ENCODE measurements at regions not wholly inside any gene's neighbourhood (a gene's known extent, or its start where the extent isn't known, plus 50 kb on each side); places are given as distances from the start of the nearest gene placed in this dataset.

DNA sequence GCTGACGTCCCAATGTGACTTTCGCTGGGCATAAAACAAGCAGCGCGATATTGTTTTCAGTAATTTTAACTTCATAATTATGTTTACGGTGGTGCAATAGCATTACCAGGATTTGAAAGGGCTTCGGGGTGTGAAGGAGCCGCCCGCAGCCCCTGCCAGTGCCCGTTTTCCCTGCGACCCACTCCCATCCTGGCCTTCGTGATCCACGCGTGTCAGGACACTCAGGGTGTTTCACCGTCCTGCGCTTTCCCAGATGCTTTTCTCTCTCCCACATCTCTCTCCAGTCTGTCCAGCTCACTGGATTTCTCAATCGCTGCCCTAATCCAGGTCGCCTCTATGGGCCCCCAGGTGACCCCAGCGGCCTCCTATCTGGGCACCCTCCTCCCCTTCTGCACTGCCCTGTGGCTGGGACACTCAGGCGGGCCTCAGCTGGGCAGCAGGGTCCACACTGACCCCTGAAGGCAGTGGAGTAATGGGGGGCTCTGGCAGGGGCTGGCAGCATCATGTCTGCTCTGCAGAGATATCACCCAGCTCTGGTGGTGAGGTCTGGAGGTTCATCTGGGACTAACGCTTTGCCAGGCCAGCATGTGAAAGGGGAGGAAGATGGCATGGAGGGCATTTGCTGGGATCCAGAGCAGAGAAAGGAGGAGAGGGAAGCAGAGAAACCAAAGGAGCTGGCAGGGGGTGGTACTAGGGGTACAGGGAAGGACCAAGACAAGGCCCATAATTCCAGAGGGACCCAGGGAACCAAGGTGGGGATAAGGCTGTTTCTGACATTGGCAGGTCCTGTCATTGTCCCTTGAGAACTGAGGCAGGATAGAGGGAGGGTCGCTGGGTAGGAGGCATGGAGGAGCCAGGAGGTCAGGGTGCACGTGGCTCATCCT lies 622.8 kb downstream of the BRD1 start:
- TF ChIP-seq, protein P1, sequence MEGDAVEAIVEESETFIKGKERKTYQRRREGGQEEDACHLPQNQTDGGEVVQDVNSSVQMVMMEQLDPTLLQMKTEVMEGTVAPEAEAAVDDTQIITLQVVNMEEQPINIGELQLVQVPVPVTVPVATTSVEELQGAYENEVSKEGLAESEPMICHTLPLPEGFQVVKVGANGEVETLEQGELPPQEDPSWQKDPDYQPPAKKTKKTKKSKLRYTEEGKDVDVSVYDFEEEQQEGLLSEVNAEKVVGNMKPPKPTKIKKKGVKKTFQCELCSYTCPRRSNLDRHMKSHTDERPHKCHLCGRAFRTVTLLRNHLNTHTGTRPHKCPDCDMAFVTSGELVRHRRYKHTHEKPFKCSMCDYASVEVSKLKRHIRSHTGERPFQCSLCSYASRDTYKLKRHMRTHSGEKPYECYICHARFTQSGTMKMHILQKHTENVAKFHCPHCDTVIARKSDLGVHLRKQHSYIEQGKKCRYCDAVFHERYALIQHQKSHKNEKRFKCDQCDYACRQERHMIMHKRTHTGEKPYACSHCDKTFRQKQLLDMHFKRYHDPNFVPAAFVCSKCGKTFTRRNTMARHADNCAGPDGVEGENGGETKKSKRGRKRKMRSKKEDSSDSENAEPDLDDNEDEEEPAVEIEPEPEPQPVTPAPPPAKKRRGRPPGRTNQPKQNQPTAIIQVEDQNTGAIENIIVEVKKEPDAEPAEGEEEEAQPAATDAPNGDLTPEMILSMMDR (IDR thresholded peaks at IDR 0.05; ENCODE audit: control insufficient read depth, extremely low read depth, insufficient read depth) = no peak
- no peak overlapping the region for H3K4me3 ChIP-seq (ENCODE audit: low read depth, low read length)
- DNase-seq (ENCODE audit: low read depth) = no peak

DNA sequence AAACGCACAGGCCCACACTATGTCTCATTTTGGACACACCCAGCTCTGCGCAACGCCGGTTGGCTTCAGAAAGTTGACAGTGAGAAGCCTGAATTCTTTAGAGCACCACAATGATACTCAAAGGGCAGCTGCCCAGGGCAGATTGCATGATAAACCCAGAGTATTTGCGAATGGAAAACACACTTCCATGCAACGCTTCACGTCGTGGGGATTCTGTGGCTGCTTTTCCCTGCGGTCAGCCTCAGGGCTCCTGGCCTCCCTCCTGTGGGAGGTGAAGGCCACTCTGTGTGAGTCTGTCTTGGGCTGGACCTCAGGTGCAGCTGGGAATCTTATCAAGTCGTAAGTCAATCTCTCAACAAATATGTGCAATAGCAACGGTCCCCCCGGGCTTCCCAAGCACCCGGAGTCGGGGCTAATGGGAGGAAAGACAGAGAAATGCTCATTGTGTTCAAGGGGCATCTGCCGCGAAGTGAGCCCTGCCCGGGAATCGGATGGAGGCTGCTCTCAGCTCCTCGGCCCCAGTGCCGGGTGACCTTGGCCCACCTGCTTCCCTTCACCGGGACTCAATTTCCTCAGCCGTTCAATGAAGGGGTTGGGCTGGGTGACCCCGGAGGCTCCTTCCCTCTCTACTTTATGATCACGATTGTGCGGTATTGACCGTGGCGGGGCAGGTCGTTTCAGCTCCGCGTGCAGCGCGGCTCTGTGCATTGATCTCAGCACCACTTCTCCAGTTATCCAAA lies 623.6 kb downstream of the BRD1 start:
- TF ChIP-seq, protein P1 (IDR thresholded peaks at IDR 0.05; ENCODE audit: control insufficient read depth, extremely low read depth, insufficient read depth) = no peak
- no peak for DNase-seq (ENCODE audit: low read depth)
- no peak overlapping the region for H3K4me3 ChIP-seq (ENCODE audit: low read depth, low read length)

DNA sequence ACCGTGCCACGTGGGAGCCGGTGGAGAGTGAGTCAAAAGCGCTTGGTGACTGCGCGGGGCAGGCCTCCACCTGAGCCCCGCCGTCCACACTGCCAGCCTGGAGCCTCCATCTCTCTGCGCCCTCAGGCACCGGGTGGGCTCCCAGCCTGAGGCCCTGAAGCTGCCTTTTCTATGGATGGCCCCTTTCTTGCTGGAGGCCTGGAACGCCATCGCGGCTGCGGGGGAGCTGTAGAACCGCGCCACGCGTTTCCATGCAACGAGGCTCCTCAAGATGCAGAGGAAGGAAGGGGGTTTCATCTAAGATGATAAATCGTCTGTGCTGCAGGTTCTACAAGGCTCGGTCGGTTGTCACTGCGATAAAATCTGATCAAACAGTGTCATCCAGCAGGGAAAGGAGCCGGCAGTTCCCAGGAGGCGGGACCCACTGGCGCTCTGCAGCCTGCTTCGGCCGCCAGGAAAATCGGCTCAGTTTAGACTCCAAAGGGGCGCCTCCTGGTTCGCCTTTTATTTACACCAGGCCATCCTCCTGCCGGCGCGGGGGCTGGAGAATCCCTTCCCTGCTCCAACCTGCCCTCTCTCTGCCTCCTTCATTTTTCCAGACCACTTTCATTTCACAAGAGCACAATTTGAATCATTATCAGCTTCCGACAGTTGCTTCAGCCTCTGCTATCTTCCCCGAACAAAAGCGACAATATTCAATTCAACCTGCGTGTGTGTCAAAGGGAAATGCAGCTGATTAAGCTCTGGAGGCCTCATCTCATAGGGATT lies 624.4 kb downstream of the BRD1 start:
- DNase-seq (ENCODE audit: low read depth) = peak; percentile 2
- no peak overlapping the region for H3K4me3 ChIP-seq (ENCODE audit: low read depth, low read length)
- TF ChIP-seq, protein P1 (IDR thresholded peaks at IDR 0.05; ENCODE audit: control insufficient read depth, extremely low read depth, insufficient read depth) = peak; percentile 53

DNA sequence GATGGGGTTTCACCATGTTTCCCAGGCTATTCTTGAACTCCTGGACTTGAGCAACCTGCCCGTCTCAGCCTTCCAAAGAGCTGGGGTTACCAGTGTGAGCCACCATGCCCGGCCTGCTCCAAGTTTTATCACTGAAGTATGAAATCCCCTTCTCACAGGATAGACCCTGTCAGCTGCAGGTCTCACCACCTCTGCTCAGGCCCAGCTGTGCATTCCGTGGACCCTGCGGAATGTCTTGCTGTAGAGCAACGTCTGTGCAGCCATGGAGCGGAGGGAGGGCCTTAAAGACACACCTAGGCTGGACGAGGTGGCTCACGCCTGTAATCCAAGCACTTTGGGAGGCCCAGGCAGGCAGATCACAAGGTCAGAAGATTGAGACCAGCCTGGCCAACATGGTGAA lies 625.4 kb downstream of the BRD1 start:
- H3K4me3 ChIP-seq (ENCODE audit: low read depth, low read length) = no peak overlapping the region
- TF ChIP-seq, protein P1 (IDR thresholded peaks at IDR 0.05; ENCODE audit: control insufficient read depth, extremely low read depth, insufficient read depth) = no peak
- DNase-seq (ENCODE audit: low read depth) = no peak

DNA sequence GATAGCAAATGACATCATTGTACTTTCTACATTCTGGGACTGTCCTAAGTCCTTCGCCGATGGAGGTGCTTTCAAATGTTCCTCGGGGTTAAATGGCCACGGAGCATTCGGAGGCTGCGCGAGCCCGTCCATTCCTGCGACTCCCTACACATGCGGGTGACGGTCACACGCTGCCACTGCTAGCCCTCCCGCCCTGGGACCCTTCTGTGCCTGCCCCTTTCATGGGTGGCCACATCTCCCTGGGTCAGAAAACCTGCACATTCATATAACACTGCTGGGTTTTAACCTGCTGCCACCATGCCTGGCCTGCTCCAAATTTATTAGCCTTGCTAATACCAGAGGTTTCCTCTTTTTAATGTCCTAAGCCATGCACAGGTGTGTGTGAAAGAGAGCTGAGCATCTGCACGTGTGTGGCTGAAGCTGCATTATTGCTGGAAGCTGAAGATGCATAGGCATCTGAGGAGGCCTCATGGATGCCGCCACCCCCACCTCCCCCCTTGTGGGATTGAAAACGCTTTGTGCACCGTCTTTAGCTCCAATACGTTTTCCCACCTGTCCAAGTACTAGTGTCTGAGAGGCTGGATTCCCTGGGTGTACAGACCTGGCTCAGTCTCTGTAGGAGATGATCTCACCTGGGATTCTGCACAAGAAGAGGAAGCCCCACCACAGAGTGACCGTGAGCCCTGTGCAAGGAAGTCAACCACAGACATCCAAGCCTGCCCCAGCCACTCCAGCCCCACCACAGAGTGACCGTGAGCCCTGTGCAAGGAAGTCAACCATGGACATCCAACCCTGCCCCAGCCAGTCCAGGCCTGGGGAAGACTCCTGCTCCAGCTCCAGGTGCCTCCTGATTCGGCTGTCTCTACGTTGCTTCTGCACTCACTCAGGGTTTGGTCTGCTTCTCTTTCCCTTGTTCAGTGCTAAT lies 626.4 kb downstream of the BRD1 start:
- DNase-seq (ENCODE audit: low read depth) = no peak
- no peak overlapping the region for H3K4me3 ChIP-seq (ENCODE audit: low read depth, low read length)
- TF ChIP-seq, protein P1 (IDR thresholded peaks at IDR 0.05; ENCODE audit: control insufficient read depth, extremely low read depth, insufficient read depth) = no peak

DNA sequence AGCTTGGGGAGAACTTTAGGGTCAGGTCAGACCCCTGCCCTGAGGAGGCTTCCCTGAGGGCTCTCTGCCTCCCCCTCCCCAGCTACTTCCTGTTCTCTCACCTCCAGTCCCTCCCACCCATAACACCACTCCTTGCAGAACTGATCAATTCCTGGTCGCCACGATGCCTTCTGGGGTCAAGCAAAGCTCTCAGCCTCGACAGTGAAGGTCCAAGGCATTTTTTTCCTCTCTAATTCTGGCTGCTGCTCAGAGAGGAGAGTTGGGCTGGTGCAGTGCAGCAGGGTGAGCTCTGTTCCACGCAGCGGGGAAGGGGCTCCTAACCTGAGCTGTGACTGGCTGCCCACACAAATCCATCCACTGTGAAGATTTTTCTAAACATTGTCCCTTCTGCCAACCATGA lies 628.4 kb downstream of the BRD1 start:
- no peak overlapping the region for H3K4me3 ChIP-seq (ENCODE audit: low read depth, low read length)
- no peak for DNase-seq (ENCODE audit: low read depth)
- TF ChIP-seq, protein P1 (IDR thresholded peaks at IDR 0.05; ENCODE audit: control insufficient read depth, extremely low read depth, insufficient read depth) = no peak
